Liver (tissue), 3 donors: ENCODE measurements at regions not wholly inside any gene's neighbourhood (a gene's known extent, or its start where the extent isn't known, plus 50 kb on each side); places are given as distances from the start of the nearest gene placed in this dataset.

Experiments
- JUND ChIP-seq, 2 donors: IDR thresholded peaks; 2 replicates each; pipeline ENCODE4 v1.6.1; 2016; ENCODE audit warnings: antibody characterized with exemption in 2 of 2
- RAD21 ChIP-seq, 2 donors: IDR thresholded peaks; 2 replicates each; pipeline ENCODE4 v1.6.1; 2016; ENCODE audit warnings: antibody characterized with exemption in 2 of 2, mild to moderate bottlenecking in 2 of 2
- TAF1 ChIP-seq: conservative IDR thresholded peaks from 2 replicates; pipeline ENCODE4 v1.6.1; 2016; ENCODE audit warnings: antibody characterized with exemption, mild to moderate bottlenecking
- TF ChIP-seq, protein P1 (sequence below): fragments of 150-350 bp; IDR thresholded peaks from 2 replicates; pipeline ENCODE4 v1.5.1; 2017; ENCODE audit warnings: improper control_type of control experiment, low read depth, low read length; ENCODE audit not compliant: missing input control
- TF ChIP-seq, protein P2 (sequence below): IDR thresholded peaks from 2 replicates; pipeline ENCODE4 v1.6.1; 2016; ENCODE audit warnings: antibody characterized with exemption
- TF ChIP-seq, protein P3 (sequence below): IDR thresholded peaks from 2 replicates; pipeline ENCODE4 v1.6.1; 2016; ENCODE audit warnings: antibody characterized with exemption
- TF ChIP-seq, protein P4 (sequence below): IDR thresholded peaks from 2 replicates; pipeline ENCODE4 v1.6.1; 2016; ENCODE audit warnings: antibody characterized with exemption, mild to moderate bottlenecking
- donor health status: healthy.
- donor health status: healthy.

DNA sequence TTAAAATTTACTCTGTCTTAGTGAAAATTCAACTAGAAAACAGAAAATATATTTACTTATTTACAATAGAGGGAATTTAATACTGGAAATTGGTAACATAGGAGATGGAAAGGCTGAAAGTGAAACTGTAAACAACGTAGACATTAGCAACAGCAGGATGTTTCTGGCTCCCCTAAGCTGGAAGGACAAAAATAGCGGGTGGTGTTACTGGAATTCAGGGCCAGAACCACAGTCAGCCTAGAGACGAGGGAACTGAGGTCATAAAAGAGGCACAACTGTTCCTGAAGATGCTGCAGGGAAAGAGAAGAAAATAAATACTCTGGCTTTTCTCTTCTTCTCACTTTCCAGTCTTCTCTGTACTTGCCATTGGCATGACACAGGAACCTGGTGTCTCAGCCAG is 80.4 kb upstream of the NIPBL start:
- TF ChIP-seq, protein P1, sequence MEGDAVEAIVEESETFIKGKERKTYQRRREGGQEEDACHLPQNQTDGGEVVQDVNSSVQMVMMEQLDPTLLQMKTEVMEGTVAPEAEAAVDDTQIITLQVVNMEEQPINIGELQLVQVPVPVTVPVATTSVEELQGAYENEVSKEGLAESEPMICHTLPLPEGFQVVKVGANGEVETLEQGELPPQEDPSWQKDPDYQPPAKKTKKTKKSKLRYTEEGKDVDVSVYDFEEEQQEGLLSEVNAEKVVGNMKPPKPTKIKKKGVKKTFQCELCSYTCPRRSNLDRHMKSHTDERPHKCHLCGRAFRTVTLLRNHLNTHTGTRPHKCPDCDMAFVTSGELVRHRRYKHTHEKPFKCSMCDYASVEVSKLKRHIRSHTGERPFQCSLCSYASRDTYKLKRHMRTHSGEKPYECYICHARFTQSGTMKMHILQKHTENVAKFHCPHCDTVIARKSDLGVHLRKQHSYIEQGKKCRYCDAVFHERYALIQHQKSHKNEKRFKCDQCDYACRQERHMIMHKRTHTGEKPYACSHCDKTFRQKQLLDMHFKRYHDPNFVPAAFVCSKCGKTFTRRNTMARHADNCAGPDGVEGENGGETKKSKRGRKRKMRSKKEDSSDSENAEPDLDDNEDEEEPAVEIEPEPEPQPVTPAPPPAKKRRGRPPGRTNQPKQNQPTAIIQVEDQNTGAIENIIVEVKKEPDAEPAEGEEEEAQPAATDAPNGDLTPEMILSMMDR = no peak
- no peak for TF ChIP-seq RAD21 (IDR thresholded peaks at IDR 0.05)
- no peak for TF ChIP-seq JUND (IDR thresholded peaks at IDR 0.05)
- TF ChIP-seq, protein P2, sequence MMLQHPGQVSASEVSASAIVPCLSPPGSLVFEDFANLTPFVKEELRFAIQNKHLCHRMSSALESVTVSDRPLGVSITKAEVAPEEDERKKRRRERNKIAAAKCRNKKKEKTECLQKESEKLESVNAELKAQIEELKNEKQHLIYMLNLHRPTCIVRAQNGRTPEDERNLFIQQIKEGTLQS = no peak
- no peak for TF ChIP-seq TAF1
- TF ChIP-seq, protein P3, sequence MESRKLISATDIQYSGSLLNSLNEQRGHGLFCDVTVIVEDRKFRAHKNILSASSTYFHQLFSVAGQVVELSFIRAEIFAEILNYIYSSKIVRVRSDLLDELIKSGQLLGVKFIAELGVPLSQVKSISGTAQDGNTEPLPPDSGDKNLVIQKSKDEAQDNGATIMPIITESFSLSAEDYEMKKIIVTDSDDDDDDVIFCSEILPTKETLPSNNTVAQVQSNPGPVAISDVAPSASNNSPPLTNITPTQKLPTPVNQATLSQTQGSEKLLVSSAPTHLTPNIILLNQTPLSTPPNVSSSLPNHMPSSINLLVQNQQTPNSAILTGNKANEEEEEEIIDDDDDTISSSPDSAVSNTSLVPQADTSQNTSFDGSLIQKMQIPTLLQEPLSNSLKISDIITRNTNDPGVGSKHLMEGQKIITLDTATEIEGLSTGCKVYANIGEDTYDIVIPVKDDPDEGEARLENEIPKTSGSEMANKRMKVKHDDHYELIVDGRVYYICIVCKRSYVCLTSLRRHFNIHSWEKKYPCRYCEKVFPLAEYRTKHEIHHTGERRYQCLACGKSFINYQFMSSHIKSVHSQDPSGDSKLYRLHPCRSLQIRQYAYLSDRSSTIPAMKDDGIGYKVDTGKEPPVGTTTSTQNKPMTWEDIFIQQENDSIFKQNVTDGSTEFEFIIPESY = no peak
- TF ChIP-seq, protein P4, sequence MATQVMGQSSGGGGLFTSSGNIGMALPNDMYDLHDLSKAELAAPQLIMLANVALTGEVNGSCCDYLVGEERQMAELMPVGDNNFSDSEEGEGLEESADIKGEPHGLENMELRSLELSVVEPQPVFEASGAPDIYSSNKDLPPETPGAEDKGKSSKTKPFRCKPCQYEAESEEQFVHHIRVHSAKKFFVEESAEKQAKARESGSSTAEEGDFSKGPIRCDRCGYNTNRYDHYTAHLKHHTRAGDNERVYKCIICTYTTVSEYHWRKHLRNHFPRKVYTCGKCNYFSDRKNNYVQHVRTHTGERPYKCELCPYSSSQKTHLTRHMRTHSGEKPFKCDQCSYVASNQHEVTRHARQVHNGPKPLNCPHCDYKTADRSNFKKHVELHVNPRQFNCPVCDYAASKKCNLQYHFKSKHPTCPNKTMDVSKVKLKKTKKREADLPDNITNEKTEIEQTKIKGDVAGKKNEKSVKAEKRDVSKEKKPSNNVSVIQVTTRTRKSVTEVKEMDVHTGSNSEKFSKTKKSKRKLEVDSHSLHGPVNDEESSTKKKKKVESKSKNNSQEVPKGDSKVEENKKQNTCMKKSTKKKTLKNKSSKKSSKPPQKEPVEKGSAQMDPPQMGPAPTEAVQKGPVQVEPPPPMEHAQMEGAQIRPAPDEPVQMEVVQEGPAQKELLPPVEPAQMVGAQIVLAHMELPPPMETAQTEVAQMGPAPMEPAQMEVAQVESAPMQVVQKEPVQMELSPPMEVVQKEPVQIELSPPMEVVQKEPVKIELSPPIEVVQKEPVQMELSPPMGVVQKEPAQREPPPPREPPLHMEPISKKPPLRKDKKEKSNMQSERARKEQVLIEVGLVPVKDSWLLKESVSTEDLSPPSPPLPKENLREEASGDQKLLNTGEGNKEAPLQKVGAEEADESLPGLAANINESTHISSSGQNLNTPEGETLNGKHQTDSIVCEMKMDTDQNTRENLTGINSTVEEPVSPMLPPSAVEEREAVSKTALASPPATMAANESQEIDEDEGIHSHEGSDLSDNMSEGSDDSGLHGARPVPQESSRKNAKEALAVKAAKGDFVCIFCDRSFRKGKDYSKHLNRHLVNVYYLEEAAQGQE = no peak
